ENCODE measurements at regions not wholly inside any gene's neighbourhood (a gene's known extent, or its start where the extent isn't known, plus 50 kb on each side); places are given as distances from the start of the nearest gene placed in this dataset.

GRCh38 chr1:208562151-208562960, 318.2 kb upstream of the PLXNA2 start:
- Histone ChIP-seq H3K36me3 (ENCODE audit: low read depth) (no peaks in the 10 kb centered on the region), H3K27me3 (ENCODE audit: insufficient read depth, poor library complexity, severe bottlenecking) (no peaks in the 10 kb centered on the region), H3K9me3 (ENCODE audit: severe bottlenecking) (no peaks in the 10 kb centered on the region), H3K4me1 (ENCODE audit: insufficient read depth, poor library complexity, severe bottlenecking) (no peaks in the 10 kb centered on the region), H3K4me3 (ENCODE audit: severe bottlenecking) (no peak overlapping the region), H3K27ac (ENCODE audit: poor library complexity, severe bottlenecking) (no peak overlapping the region)
- no peak for TF ChIP-seq CTCF (IDR thresholded peaks at IDR 0.05; ENCODE audit: poor library complexity, severe bottlenecking)
- ATAC-seq (ENCODE audit: low read depth) (no peak), DNase-seq (ENCODE audit: low spot score) (no peak)

GRCh38 chr1:208564466-208564865, 320.3 kb upstream of the PLXNA2 start:
- Histone ChIP-seq H3K4me1 (ENCODE audit: insufficient read depth, poor library complexity, severe bottlenecking) (no peaks in the 10 kb centered on the region), H3K36me3 (ENCODE audit: low read depth) (no peaks in the 10 kb centered on the region), H3K9me3 (ENCODE audit: severe bottlenecking) (no peaks in the 10 kb centered on the region), H3K27ac (ENCODE audit: poor library complexity, severe bottlenecking) (no peak overlapping the region), H3K4me3 (ENCODE audit: severe bottlenecking) (no peak overlapping the region), H3K27me3 (ENCODE audit: insufficient read depth, poor library complexity, severe bottlenecking) (no peaks in the 10 kb centered on the region)
- ATAC-seq (ENCODE audit: low read depth): no peak
- TF ChIP-seq CTCF (IDR thresholded peaks at IDR 0.05; ENCODE audit: poor library complexity, severe bottlenecking): no peak
- DNase-seq (ENCODE audit: low spot score): no peak

- DNase-seq (ENCODE audit: low spot score): no peak
- Histone ChIP-seq H3K27ac (ENCODE audit: poor library complexity, severe bottlenecking) (no peak overlapping the region), H3K4me1 (ENCODE audit: insufficient read depth, poor library complexity, severe bottlenecking) (no peaks in the 10 kb centered on the region), H3K4me3 (ENCODE audit: severe bottlenecking) (no peak overlapping the region), H3K27me3 (ENCODE audit: insufficient read depth, poor library complexity, severe bottlenecking) (no peaks in the 10 kb centered on the region), H3K36me3 (ENCODE audit: low read depth) (no peaks in the 10 kb centered on the region), H3K9me3 (ENCODE audit: severe bottlenecking) (no peaks in the 10 kb centered on the region)
- no peak for ATAC-seq (ENCODE audit: low read depth)
- no peak for TF ChIP-seq CTCF (IDR thresholded peaks at IDR 0.05; ENCODE audit: poor library complexity, severe bottlenecking)
Measured at GRCh38 chr1:208565756-208566440, 321.7 kb upstream of the PLXNA2 start.

- no peaks in the 10 kb centered on the region for H3K27me3 ChIP-seq (ENCODE audit: insufficient read depth, poor library complexity, severe bottlenecking)
- DNase-seq (ENCODE audit: low spot score) (no peak), ATAC-seq (ENCODE audit: low read depth) (0 out of 3 replicates have a peak, but pooled peaks have one; percentile 44)
- H3K36me3 ChIP-seq (ENCODE audit: low read depth): no peaks in the 10 kb centered on the region
- no peak for TF ChIP-seq CTCF (IDR thresholded peaks at IDR 0.05; ENCODE audit: poor library complexity, severe bottlenecking)
- no peaks in the 10 kb centered on the region for H3K9me3 ChIP-seq (ENCODE audit: severe bottlenecking)
- no peaks in the 10 kb centered on the region for H3K4me1 ChIP-seq (ENCODE audit: insufficient read depth, poor library complexity, severe bottlenecking)
- H3K27ac ChIP-seq (ENCODE audit: poor library complexity, severe bottlenecking): no peak overlapping the region
- H3K4me3 ChIP-seq (ENCODE audit: severe bottlenecking): no peak overlapping the region
Measured at GRCh38 chr1:208569181-208569580, 325.0 kb upstream of the PLXNA2 start.

- no peak for DNase-seq (ENCODE audit: low spot score)
- Histone ChIP-seq H3K27me3 (ENCODE audit: insufficient read depth, poor library complexity, severe bottlenecking) (no peaks in the 10 kb centered on the region), H3K27ac (ENCODE audit: poor library complexity, severe bottlenecking) (no peak overlapping the region), H3K4me3 (ENCODE audit: severe bottlenecking) (no peak overlapping the region), H3K4me1 (ENCODE audit: insufficient read depth, poor library complexity, severe bottlenecking) (no peaks in the 10 kb centered on the region), H3K9me3 (ENCODE audit: severe bottlenecking) (no peaks in the 10 kb centered on the region), H3K36me3 (ENCODE audit: low read depth) (no peaks in the 10 kb centered on the region)
- TF ChIP-seq CTCF (IDR thresholded peaks at IDR 0.05; ENCODE audit: poor library complexity, severe bottlenecking): no peak
- no peak for ATAC-seq (ENCODE audit: low read depth)
Measured at GRCh38 chr1:208570362-208570761, 326.2 kb upstream of the PLXNA2 start.

Measured in RWPE2 (cell line).